Uterus (tissue), 2 donors: ENCODE measurements at regions not wholly inside any gene's neighbourhood (a gene's known extent, or its start where the extent isn't known, plus 50 kb on each side); places are given as distances from the start of the nearest gene placed in this dataset.
"Not testable (repeated sequence)": the region's sequence is repeated elsewhere in the genome, so short reads cannot be mapped to it uniquely, and the experiment has no call there.

Source experiments
- CTCF ChIP-seq, 4 experiments: fragments of 200-600 bp in 2 of 4; fragments of 450-650 bp in 2 of 4; sonication (generic) in 2 of 4; IDR thresholded peaks; one replicate each; pipeline ENCODE4 v1.5.1; 2016 to 2019; ENCODE audit warnings: antibody characterized with exemption in 4 of 4, mild to moderate bottlenecking in 2 of 4, moderate library complexity in 1 of 4
- POLR2A ChIP-seq, 2 donors: fragments of 450-650 bp; IDR thresholded peaks; one replicate each; pipeline ENCODE4 v1.6.1; 2016; ENCODE audit warnings: antibody characterized with exemption in 2 of 2, mild to moderate bottlenecking in 1 of 2, moderate library complexity in 1 of 2

GRCh38 chr4:129853685-129854467 lies 757.9 kb downstream of the C4orf33 start:
- TF ChIP-seq CTCF, POLR2A (IDR thresholded peaks at IDR 0.05): not testable (repeated sequence)
